Hindlimb muscle (tissue), 1 donor: ENCODE measurements at regions not wholly inside any gene's neighbourhood (a gene's known extent, or its start where the extent isn't known, plus 50 kb on each side); places are given as distances from the start of the nearest gene placed in this dataset.
"Not testable (repeated sequence)": the region's sequence is repeated elsewhere in the genome, so short reads cannot be mapped to it uniquely, and the experiment has no call there.

ENCODE experiments used
- DNase-seq: peaks from one replicate; pipeline ENCODE4 v3.0.0-alpha.2; 2013

DNA sequence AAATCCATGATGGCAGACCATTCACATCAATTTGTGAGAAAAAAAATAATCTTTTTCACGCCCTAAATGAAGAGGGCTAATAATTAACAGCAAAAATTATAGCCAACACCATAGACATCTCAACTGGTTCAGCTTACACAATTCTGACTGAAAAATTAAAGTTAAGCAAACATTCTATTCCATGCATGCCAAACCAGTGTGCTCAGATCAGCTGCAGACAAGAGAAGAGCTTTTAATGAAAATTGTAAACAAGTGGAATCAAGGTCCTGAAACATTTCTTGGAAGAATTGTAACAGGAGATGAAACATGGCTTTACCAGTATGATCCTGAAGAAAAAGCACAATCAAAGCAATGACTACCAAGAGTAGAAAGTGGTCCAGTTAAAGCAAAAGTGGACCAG lies 710.4 kb downstream of the EPHA7 start:
- no peak for DNase-seq

DNA sequence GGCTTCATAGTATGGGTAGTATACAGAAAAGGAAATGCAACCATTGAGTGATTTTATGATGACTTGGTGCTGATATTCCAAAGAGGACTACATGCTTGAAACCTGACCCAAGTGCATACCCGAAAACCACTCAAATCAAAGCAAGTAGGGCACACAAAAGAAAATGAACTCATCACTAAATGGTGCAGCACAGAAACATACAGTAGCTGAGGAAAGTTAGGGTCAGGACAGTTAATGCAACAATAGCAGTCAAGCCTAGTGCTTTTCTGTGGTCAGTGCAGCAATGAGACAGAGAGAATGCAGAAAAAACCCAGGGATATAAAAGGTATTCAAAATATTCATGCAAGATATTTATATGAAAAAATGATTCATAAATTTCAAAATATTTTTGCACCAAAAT lies 711.1 kb downstream of the EPHA7 start:
- DNase-seq, result no peak

DNA sequence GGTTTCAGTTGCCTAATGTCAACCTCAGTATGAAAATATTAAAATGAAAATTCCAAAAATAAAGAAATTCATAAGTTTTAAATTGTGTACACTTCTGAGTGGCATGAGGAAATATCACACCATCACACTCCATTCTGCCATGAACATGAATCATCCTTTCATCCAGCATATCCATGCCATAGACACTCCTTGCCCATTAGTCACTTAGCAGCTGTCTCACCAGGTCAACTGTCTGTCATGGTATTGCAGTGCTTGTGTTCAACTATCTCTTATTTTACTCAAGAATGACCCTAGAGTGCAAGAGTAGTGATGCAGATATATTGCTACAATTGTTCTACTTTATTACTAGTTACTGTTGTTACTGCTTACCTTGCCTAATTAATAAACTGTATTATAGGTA lies 712.4 kb downstream of the EPHA7 start:
- no peak for DNase-seq

DNA sequence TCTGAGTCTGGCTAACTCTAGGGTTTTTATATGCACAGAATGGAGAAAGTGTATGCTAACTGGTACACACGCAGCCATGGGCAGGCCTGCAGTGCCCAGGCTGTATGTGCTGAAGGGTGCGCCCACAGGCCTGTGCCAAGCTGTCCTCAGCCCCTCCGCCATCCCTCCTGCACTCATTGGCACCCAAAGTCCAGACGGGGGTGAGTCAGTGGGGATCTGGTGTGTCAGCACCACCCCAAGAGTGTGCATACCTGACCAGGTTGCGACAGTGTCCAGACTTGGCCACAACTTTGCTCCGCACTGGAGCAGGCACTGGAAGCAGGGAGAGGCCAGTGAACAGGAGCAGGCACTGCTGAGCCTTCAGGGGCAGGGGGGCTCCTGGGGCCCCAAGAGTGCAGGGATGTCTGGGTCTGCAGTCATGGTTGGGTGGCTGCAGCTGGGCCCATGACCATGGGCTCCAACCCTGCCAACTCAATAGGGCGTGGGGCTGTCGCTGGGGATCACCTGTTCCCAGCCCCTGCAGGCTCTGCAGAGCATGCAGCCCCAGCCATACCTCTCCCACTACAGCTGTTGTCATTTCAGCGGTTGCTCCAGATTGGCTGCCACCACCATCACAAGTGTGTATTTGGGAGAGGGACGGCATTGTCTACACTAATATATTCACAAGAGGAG lies 717.8 kb downstream of the EPHA7 start:
- no peak for DNase-seq

DNA sequence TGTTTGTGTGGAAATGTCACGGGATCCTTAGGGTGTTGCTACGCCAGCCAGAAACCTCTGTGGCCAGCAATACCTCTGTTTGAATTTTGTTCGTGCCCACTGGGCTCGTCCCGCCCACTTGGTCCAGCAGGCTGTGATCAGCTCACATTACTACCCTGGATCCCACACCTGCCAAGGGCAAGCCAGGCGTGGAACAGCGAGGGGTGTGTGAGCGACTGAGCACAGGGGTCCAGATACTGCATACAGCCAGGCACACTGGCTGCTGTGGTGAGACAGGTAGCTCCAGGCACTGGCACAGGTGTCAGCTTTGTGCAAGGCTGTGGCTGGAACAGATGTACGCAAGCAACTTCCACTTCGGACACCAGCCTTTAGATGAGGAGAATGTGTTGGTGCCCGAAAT lies 718.9 kb downstream of the EPHA7 start:
- DNase-seq, result no peak

DNA sequence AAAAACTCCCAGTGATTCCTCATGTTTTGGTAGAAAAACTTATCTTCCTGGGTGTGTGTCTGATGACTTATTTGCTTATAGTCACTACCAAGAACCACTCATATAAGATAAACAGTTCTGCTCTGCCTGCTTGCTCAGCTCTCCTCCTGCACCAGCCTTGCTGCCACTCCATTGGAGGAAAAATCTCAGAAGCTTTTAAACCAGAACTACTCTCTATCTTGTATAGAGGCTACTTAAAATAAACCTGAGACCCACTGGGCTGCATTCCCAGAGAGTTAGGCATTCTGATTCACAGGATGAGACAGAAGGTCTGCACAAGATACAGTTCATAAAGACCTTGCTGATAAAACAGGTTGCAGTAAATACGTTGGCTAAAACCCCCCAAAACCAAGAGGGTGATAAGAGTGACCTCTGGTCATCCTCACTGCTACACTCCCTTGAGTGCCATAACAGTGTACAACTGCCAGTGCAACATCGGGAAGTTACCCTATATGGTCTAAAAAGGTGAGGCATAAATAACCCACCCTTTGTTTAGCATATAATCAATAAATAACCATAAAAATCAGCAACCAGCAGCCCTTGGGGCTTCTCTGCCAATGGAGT lies 728.3 kb downstream of the EPHA7 start:
- no peak for DNase-seq

DNA sequence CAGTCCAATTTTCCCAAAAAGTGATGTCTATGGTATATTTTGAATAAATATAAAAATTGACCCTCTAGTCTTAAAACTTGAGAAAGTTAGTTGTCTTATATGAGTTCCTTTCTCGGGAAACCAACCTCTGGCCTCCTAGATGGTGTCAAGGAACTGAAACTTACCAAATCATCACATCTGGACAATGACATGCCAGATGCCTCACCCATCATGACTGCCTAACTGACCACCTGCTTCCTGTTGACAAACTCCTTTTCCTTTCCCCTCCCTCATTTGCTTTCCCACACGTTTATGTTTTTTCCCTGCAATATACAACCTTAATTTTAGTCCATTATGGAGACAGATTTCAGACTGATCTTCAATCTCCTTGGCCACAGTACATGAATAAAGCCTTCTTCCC lies 731.0 kb downstream of the EPHA7 start:
- DNase-seq, result no peak

DNA sequence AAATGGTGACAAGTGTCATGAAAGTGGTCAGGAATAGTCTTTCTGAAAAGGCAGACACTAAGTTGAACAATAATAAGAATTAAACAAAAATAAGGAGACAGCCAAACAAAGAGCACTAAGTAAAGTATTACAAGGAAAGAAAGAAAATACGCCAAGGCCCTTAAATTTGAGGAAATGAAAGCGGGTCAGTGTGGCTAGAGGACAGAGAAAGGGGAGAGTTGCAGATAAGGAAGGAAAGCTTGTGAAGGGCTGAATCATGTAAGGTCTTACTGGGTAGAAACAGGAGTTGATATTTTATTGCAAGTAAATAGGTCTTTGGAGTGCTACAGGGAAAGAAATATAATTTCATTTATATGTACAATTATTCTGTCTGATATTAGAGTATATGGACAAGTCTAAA lies 732.1 kb downstream of the EPHA7 start:
- no peak for DNase-seq

DNA sequence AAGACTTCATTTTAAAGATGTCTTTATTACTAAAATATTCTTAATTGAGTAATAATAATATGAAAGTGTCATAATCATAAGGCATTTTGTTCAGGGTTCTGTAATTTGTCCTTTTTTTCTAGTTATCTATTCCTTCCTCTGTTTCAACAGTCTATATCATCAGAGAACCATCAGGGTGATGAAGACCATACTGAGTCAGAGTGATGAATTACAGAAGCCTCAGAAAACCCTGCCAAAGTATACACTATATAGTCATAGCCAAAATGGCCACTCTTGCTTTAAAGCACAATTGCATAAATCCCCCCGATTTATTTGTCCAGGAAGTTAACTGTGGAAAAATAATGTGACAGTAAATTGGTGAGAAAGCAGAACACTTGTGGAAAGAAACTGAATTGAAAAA lies 735.0 kb downstream of the EPHA7 start:
- DNase-seq, result no peak

DNA sequence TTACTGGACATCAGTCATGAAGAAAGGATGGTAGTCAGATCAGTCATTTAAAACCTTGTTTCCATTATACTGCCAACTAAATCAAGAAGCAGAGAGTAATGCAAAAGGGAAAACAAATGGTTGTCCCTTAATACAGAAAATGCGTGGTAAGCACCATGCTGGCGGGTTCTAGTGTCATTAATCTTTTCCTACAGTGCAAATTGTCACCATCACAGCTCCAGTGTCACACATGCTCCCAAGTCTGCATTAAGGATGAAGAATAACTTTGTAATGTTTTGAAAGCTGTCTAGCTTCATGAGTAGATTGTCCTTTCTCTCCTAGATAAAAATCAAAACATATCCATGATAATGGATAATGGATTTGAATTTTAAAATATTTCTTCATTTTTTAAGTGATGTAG lies 735.6 kb downstream of the EPHA7 start:
- DNase-seq, result no peak

DNA sequence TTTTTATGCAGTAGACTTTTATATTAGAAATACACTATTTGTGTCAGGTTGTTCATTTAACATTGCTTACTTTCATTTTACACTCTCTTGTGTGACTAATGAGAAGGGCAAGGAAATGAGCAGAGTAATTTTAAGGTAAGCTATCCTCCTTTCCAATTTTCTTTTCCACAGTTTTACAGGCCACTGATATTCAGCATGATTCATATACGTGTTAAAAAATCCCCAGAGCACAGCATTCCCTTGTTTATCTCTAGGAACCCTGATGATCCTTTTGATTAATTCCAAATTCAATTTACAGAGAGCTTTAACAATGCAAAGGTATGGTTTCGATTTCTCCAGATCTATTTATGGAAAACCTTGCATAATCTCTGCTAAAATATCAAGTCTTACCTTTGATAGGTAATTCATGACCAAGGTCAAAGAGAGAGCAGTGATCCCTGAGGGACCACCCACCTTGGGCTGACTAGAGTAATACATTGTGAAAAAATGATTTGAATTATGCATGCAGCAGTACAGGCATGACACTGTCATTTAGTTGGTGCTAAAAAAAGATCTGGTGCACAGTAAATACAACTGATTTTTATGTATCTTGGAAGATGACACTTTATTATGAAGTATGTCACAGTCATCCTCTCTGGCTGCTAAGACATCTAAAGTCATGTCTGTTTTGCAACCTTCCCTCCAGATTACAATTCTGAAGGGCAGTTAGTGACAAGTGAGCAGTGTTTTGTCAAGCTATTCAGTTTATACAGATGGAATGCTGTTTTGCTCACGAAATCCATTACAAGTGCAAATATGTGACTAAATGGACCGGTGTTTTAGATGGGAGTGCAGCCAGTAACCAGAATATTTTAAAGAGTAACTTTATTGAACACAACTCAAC lies 736.6 kb downstream of the EPHA7 start:
- DNase-seq, result no peak

DNA sequence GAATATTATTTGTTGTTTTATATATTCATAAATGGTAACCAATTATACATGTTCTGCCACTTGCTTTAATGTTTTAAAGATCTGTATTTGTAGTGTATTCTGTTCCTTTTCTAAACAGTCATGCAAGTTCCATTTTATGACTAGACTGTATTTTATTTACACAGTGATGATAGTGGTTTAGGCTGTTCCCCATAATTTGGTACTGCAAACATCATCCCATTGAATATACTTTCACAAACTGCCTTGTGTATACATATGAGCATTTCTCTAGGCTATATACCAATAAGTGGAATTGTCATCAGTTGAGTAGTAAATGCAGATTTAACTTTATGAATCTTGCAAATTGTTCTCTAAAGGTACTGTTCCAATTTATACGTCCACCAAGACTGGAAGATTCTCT lies 738.0 kb downstream of the EPHA7 start:
- DNase-seq, result no peak

DNA sequence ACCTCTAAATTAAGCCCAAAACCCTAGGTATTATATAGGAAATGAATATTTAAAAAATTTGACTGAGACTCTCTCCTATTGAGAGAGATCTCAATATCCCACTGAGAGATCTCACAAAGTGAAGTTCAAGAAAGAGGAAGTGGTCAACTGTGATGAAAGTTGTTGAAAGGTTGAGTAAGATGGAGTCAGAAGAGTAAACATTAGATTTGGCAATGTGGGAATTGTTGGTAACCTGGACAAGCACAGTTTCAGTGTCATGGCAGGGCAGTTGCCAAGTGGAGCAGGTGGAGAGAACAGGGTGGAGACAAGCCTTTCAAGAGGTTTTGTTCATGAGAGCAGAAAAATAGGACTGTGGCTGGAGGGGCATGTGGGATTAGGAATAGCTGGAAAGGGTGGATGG lies 747.9 kb downstream of the EPHA7 start:
- DNase-seq, result not testable (repeated sequence)

DNA sequence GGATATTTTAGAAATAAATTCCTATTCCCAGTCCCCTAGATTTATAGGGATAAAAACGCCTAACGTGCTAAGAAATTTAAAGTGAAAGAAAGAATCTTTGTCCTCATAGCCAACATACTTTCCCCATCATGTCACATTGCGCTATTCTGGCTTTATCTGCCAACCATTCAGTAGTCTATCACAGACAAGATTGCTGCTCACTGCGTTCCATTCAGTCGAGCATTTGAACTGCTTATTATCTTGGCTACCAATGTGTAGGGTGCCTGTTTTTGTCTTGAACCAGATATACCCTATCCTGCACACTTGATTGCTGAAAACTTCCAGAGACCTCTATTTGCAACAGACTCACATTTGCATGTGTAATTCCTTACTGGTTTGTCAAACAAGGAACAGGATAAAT lies 751.5 kb downstream of the EPHA7 start:
- no peak for DNase-seq

DNA sequence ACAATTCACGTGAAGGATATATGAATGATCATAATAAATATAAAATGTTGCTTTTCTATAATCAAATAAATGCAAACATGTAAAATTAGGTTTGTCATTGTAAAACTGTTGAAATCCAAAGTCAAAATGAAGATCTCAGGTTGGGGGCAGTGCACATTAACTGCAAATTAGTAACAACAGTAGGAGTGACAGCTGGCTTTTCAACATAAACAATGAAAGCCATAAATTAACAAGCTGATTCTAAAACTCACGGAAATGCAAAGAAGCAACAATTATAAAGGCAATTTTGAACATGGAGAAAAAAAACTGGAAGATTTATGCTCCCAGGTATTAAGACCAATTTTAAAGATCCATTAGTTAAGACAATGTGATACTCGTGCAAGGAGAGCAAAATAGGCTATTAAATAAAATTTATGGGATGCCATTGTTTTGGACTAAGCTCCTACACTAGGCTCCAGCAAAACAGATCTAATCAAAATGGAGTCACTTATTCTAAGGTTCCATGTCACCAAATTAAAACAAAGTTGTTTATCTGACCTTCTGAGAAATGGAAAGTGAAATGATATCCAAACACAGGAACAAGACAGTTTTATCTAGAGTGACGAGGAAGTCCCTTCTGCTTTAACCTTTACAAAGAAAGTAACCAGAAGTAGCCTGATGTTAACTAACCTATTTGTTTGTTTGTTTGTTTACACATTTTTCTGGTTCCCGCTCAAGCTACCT lies 770.8 kb downstream of the EPHA7 start:
- DNase-seq, result no peak

DNA sequence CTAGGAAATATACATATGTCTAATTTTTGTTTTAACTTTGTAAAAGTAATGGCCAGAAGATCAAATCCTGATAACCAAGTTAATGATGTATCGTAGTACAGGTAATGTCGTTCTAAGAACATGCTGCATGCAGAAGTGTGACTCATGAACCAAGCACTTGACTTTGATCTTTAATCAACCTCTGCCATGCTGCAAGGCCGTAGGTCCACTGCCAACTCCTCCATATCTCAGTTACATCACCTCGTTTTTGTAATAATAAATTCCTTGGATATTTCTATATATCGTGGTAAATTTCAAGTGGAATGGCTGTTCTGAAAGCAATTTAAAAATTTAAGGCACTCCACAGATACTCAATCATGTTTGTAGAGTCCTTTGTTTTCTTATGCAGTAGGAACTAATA lies 771.7 kb downstream of the EPHA7 start:
- DNase-seq, result no peak

DNA sequence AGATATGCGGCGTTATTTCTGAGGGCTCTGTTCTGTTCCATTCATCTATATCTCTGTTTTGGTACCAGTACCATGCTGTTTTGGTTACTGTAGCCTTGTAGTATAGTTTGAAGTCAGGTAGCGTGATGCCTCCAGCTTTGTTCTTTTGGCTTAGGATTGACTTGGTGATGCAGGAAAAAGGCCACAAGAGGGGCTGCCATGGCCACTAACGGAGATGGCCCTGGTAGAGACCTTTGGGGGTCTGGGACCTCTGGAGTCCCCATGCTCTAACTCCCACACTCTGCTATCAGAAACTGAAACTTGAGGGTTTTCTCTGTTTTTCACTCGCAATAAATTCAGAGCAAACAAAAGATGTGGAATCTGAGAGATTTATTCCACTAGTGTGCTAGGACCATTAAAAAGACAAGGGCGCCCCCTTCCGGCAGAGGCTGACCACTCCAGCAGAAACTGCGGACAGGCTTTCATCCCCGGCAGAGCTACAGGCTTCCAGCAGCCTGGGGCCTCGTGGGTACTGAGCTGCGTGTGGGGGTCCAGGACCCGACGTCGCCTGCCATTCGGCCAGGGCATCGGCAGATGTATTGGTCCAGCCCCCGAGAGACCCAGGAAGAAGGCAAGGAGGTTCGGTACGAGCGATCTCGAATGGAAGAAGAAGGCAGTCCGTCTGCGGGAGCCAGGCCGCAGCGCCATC lies 775.1 kb downstream of the EPHA7 start:
- not testable (repeated sequence) for DNase-seq

DNA sequence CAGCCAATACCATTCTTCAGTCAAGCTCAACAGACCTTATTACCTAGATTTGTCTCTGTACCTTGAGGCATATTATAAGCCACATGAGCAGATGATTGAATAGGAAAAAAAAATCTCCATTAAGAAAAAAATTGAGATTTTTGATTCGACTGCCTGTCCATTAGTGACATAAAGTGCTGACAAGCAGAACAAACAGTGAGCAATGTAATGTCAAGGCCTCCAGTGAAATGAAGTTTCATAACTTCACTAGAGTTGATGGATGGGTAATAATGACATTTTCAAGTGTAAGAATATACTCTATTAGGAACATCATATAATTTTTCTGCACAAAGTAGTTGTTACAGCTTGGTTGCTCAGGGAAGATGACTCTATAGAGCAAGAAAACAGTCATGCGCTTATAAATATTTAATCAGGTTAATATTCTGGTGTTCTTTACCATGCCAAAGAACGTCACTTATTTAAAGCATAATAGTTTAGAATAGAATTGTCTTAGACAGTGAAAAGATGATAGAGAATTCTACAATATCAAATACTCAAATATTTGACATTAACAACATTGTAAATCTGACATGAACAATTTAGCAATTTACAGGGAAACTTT lies 783.7 kb downstream of the EPHA7 start:
- DNase-seq, result no peak

DNA sequence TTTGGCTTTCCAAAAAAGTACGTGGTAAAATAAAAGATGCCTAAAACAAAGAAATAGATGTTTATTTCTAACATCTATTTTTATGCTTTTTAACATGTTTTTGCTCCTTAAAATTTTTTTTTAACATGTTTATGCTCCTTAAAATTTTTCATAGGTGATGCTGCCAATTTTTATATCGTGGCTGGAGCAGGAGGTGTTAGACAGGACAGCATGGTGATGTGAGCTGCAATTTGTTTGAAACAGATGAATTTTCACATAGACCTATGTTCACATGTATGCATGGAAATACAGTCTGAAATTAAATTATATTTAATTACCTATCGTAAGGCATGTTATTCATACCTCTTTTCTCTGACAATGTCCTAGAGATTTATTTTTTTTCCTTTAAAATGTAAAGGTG lies 784.8 kb downstream of the EPHA7 start:
- DNase-seq, result no peak

DNA sequence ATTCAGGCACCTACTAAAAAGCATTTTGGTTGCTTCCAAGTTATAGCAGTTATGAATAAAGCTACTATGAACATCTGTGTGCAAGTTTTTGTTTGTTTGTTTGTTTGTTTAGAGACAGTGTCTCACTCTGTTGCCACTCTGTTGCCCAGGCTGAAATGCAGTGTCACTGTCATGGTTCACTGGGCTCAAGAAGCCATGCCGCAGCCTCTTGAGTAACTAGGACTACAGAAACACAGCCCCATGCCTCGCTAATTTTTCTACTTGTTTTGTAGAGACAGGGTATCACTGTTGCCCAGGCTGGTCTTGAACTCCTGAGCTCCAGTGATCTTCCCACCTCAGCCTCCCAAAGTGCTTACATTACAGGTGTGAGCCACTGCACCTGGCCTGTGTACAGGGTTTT lies 795.9 kb downstream of the EPHA7 start:
- no peak for DNase-seq

DNA sequence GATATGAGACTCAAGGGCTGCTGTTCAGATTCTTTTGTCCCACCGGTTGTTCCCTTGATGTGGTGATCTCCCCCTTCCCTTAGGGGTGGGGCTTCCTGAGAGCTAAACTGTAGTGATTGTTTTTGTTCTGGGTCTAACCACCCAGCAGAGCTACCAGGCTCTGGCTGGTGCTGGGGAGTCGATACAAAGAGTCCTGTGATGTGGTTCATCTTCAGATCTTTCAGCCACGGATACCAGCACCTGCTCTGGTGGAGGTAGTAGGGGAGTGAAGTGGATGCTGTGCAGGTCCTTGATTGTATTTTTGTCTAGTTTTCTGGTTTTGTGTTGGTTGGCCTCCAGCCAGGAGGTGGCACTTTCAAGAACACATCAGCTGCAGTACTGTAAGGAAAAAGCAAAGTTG lies 801.6 kb downstream of the EPHA7 start:
- DNase-seq, result no peak

DNA sequence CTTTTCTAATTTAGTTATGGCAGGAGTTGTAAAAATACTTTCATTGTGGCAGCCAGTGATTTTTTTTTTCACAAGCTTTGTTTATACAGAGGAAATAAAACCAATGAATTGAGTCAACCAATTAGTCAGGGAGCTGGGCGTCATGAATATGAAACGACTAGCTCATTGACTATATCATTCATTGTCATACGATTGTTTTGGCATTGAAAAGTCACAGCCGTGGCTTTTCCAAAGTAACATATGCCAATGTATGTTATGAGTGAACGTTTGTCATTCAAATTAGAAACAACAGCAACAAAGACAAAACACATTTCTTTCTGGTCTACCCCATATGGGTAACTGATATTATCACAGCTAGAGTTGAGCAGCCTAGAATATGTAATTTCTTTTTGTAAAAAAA lies 810.6 kb downstream of the EPHA7 start:
- no peak for DNase-seq
